GM12891 (cell line): ENCODE measurements at regions not wholly inside any gene's neighbourhood (a gene's known extent, or its start where the extent isn't known, plus 50 kb on each side); places are given as distances from the start of the nearest gene placed in this dataset.

Source experiments
- DNase-seq: peaks from one replicate; pipeline ENCODE4 v3.0.0; 2011; ENCODE audit warnings: low spot score; ENCODE audit not compliant: insufficient read length
- FAIRE-seq: peaks from 2 replicates; lab custom pipeline; 2011; peaks lifted over from hg19 to GRCh38; lab: Jason Lieb, UNC
- PAX5 ChIP-seq: IDR thresholded peaks from 2 replicates; pipeline ENCODE4 v1.6.1; 2011; ENCODE audit warnings: low read length, moderate library complexity, mild to moderate bottlenecking; ENCODE audit not compliant: insufficient read depth, severe bottlenecking
- POLR2A ChIP-seq: IDR thresholded peaks from 2 replicates; pipeline ENCODE4 v1.6.1; 2011; ENCODE audit warnings: low read depth, low read length, control low read depth
- POLR2AphosphoS5 ChIP-seq: IDR thresholded peaks from 2 replicates; pipeline ENCODE4 v1.6.1; 2011; ENCODE audit warnings: low read depth, low read length, control low read depth
- POU2F2 ChIP-seq: IDR thresholded peaks from 2 replicates; pipeline ENCODE4 v1.6.1; 2011; ENCODE audit warnings: low read depth, mild to moderate bottlenecking, control low read depth, low read length, moderate library complexity
- SPI1 ChIP-seq: IDR thresholded peaks from 2 replicates; pipeline ENCODE4 v1.6.1; 2011; ENCODE audit warnings: low read depth, low read length, control low read depth
- TAF1 ChIP-seq: IDR thresholded peaks from 2 replicates; pipeline ENCODE4 v1.6.1; 2011; ENCODE audit warnings: low read depth, low read length, control low read depth

- TF ChIP-seq SPI1 = no peak
- no peak for TF ChIP-seq PAX5
- FAIRE-seq (no peak), DNase-seq (no peak)
Measured at GRCh38 chr17:53932386-53932785, 109.7 kb downstream of the KIF2B start.

DNA sequence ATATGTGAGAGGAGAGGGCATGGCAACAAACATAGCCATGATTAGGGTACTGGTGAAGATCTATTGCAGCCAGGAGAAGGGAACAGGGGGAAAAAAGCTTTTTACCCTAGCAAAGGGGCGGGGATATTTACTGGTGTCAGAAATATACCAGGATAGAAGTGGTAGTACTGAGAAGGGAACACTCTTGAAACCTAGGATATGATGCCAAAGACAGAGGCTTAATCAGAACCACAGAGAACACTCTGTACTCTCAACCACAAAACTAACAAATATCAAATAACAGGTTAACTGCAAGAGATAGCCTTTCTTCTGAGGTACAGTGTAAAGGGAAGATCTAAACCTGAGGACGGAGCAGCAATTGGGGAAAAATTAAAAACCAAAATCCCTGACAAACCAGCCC is 112.2 kb downstream of the KIF2B start:
- TF ChIP-seq PAX5 (no peak), POLR2AphosphoS5 (no peak), SPI1 (no peak), POLR2A (no peak), TAF1 (no peak), POU2F2 (no peak)
- DNase-seq (no peak), FAIRE-seq (no peak)

DNA sequence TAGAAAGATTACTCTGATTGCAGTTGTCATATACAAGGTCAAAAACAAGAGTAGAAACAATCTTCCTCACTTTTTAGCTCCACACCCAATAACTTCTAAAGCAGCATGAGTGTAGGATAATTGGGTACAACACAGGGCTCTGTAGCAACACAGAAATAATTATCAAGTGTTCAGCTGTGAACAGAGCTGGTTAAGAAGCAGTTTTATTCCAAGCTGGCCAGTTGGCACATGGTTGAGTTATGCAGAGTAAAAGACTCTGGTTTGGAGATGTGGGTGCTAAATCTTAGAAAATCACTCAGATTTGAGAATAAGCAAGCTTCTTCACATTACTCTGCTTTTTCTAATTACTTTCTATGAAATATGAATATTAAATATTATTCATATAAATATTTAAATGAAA is 118.5 kb downstream of the KIF2B start:
- no peak for FAIRE-seq
- no peak for DNase-seq
- TF ChIP-seq SPI1 (no peak), POU2F2 (no peak), PAX5 (no peak), TAF1 (no peak), POLR2AphosphoS5 (no peak), POLR2A (no peak)

- DNase-seq (no peak), FAIRE-seq (no peak)
- TF ChIP-seq SPI1 (no peak), POLR2A (no peak), POLR2AphosphoS5 (no peak), POU2F2 (no peak), PAX5 (no peak), TAF1 (no peak)
Measured at GRCh38 chr17:53942436-53942835, 119.7 kb downstream of the KIF2B start.

GRCh38 chr17:53942898-53943297 is 120.2 kb downstream of the KIF2B start:
- FAIRE-seq (no peak), DNase-seq (no peak)
- no peak for TF ChIP-seq SPI1
- no peak for TF ChIP-seq PAX5
- no peak for TF ChIP-seq POLR2A
- no peak for TF ChIP-seq POLR2AphosphoS5
- TF ChIP-seq POU2F2 = no peak
- no peak for TF ChIP-seq TAF1

DNA sequence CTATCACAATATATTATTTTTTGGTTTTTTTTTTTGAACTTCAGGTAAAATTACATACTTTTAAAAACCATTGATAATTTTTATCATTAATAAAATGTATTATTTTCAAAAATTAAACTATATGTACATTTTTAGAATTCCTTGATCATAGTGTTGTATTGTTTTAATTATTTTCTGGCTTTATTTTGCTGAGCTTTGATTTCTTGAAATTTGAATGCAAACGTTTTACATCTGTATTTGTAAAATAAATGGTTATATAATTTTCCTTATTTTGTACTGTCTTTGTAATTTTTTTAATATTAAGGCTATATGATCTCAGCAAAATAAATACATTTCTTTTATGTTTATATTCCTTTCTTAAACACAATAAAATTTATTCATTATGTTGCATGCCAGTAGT is 125.6 kb downstream of the KIF2B start:
- DNase-seq (no peak), FAIRE-seq (no peak)
- no peak for TF ChIP-seq TAF1
- TF ChIP-seq POLR2AphosphoS5 = no peak
- TF ChIP-seq POU2F2 = no peak
- TF ChIP-seq PAX5 = no peak
- no peak for TF ChIP-seq SPI1
- TF ChIP-seq POLR2A = no peak

DNA sequence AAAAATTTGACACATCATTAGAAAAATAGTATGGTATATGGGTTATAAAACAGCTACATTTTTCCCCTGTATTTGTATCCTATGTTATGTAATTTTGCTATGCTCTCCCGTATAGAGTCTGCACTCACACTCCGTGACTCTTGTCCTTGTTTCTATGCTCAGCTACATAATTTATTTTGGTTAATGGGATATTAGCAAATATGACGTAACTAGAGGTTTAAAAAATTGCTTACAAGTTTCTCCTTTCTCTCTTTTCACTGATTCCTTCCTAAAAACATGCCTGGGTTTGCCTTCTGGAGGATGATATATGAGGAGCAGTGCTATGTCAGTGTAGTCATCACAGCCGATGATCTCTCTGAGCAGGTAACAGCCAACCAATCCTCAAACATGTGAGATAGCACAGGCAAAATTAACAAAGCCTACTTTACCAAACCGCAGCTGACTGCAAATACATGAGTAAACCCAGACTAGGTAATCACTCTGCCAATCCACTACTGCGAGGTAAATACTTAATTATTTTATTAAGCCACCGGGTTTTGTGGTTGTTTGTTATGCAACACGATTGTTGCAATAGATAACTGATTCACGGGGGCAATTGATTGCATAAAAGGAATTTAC is 126.9 kb downstream of the KIF2B start:
- DNase-seq (no peak), FAIRE-seq (no peak)
- TF ChIP-seq POU2F2 = no peak
- TF ChIP-seq SPI1 = no peak
- TF ChIP-seq PAX5 = no peak
- no peak for TF ChIP-seq TAF1
- no peak for TF ChIP-seq POLR2A
- TF ChIP-seq POLR2AphosphoS5 = no peak

GRCh38 chr17:53950207-53950857 is 127.6 kb downstream of the KIF2B start:
- DNase-seq (no peak), FAIRE-seq (no peak)
- TF ChIP-seq SPI1 = no peak
- TF ChIP-seq POLR2A = no peak
- TF ChIP-seq PAX5 = no peak
- no peak for TF ChIP-seq POLR2AphosphoS5
- TF ChIP-seq POU2F2 = no peak
- TF ChIP-seq TAF1 = no peak

DNA sequence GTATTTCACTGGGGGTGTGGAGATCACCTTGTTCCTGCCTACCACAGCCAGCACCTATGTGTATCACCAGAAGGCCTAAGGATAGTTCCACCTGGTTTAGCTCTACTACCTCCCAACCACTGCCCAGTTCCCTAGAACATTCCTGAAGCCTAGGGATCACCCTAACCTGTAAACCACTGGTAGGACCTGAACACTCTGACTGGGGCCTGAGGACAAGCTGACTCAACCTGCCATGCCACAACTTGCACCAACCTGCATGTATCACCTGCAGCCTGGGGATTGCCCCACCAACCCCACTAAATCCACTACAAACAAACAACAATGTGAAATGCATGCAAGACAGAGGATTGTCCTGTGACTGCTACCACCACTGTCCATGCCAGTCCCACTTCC is 128.1 kb downstream of the KIF2B start:
- FAIRE-seq = no peak
- DNase-seq = no peak
- TF ChIP-seq TAF1 = no peak
- TF ChIP-seq POU2F2 = no peak
- no peak for TF ChIP-seq POLR2AphosphoS5
- TF ChIP-seq PAX5 = no peak
- TF ChIP-seq POLR2A = no peak
- TF ChIP-seq SPI1 = no peak

DNA sequence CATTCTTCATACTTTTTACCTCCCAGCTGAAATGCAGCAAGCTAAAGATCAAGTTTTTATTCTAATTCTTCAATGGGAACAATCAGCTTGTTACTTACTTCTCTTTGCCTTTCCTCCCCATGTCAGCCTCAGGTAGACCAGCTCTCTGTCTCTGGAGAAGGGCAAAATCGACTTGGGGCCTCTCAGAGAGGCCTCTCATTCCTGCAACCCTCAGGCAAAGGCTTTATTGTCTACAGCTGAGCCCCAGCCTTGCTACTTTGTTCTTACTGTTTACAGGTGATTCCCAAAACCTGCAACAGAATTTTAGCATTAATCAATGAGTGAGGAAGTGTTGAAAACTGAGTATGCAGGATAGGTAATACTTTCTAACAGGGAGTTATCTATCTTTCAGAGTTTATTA is 148.6 kb downstream of the KIF2B start:
- TF ChIP-seq PAX5 (no peak), TAF1 (no peak), POLR2A (no peak), POU2F2 (no peak), SPI1 (no peak), POLR2AphosphoS5 (no peak)
- DNase-seq (no peak), FAIRE-seq (no peak)
